KOPT-K1 (cell line): ENCODE measurements at regions not wholly inside any gene's neighbourhood (a gene's known extent, or its start where the extent isn't known, plus 50 kb on each side); places are given as distances from the start of the nearest gene placed in this dataset.
"Not testable (repeated sequence)": the region's sequence is repeated elsewhere in the genome, so short reads cannot be mapped to it uniquely, and the experiment has no call there.

Experiments
- H3K27ac ChIP-seq: fragments of 200-600 bp; sonication (generic); 2 replicates; pipeline ENCODE4 v1.5.1; 2016; ENCODE audit warnings: antibody characterized with exemption, mild to moderate bottlenecking, low read depth, low read length; ENCODE audit not compliant: poor library complexity, severe bottlenecking
- H3K36me3 ChIP-seq: fragments of 200-600 bp; sonication (generic); 2 replicates; pipeline ENCODE4 v1.5.1; 2017; ENCODE audit warnings: antibody characterized with exemption, mild to moderate bottlenecking, low read length, moderate library complexity; ENCODE audit not compliant: insufficient read depth
- H3K9me3 ChIP-seq: fragments of 200-600 bp; sonication (generic); 2 replicates; pipeline ENCODE4 v1.5.1; 2017; ENCODE audit warnings: antibody characterized with exemption, low read length, mild to moderate bottlenecking; ENCODE audit not compliant: insufficient read depth, poor library complexity, severe bottlenecking

DNA sequence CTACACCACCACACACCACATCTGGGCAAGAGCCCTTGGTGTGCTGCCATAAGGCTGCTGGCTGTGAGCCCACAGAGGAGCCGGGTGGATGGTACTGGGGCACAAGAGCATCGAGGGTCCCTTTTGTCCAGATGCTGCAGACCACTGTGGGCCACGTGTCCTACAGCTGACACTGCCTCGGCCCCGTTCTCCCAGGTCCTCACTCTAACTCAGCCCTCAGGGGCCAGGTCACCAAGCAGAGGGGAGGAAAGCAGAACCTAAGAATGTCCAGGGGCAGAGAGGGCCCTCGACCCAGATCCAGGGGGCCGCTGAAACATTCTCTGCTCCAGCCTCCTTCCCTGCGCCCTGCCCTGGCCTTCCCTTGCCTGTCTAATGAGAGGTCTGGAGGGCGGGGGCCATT is 91.7 kb upstream of the ASB18 start:
- H3K27ac ChIP-seq: no peak overlapping the region
- no peaks in the 10 kb centered on the region for H3K9me3 ChIP-seq
- H3K36me3 ChIP-seq: no peaks in the 10 kb centered on the region

DNA sequence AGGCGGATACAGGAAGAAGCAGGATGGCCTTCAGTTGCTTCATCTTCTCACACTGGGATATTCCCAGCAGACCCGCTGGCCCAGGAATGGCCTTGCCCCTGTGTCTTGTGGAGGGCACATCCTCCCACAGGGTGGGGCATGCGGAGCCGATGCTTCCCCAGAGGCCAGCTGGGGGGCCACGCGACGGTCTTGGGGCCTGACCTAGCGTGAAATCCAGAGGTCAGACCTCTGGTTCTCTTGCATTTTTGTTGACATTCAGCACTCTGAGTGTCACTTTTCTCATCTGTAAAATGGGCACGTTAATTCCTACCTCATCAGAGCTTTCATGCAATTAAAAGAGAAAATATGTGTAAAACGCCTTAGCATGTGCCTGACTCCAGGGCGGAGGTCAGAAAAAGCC is 92.1 kb upstream of the ASB18 start:
- not testable (repeated sequence) for H3K9me3 ChIP-seq, H3K27ac ChIP-seq, H3K36me3 ChIP-seq

DNA sequence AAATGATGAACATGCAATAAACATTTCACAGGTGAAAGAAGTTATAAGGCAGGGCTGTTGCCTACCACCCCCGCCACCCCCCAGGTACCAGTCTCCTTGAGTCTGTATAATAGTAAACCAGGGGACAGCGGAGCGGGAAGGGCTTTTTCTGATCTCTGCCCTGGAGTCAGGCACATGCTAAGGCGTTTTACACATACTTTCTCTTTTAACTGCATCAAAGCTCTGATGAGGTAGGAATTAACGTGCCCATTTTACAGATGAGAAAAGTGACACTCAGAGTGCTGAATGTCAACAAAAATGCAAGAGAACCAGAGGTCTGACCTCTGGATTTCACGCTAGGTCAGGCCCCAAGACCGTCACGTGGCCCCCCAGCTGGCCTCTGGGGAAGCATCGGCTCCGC is 94.3 kb upstream of the ASB18 start:
- H3K36me3 ChIP-seq, H3K27ac ChIP-seq, H3K9me3 ChIP-seq: not testable (repeated sequence)

DNA sequence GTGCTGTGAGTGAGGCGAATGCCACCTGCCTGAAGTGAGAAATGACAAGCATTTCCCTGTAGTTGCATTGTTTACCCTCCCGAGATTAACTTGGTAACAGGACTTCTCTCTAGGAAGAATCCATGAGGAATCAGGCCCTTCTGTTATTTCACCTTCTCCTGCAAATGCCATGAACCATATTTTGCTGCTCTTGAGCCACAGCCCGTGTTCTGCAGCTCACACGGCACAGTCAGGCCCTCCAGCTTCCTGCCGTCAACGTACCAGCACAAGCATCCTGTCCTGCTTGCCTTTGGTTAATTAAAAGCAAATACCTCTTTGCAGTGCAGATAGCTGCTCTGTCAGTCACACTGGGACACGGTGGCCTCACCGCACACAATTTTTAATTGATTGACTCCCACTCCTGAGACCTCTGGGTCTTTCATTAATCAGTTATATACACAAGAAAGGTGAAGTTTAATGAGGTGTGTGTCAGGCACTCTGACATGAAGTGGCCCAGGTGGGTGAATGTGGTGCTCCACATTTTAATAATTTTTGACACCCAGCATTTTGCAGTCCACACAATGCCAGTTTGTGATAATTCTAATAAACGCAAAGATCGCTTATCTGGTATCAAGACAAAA is 95.3 kb upstream of the ASB18 start:
- H3K9me3 ChIP-seq: no peaks in the 10 kb centered on the region

DNA sequence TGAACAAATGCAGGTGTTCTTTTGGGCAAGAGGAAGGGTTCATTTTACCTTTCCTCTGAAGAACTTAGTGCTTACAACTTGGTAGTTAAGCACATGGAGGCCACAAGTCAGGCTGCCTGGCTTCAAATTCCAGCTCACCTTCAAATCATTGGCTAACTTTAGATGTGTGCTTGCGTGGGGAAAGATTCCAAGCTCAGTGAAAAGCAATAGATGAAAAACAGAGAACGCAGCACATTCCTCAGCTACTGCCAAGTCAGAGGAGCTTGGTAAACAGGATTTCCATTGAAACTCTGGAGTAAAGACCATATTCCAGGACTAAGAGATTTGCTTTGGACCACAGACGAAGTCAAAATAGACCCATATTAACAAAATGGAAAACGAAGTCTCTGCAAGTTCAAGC is 96.3 kb upstream of the ASB18 start:
- Histone ChIP-seq H3K9me3 (no peaks in the 10 kb centered on the region), H3K36me3 (no peaks in the 10 kb centered on the region), H3K27ac (no peak overlapping the region)

More for the DNA sequence above, 95.3 kb upstream of the ASB18 start:
- H3K27ac ChIP-seq: no peak overlapping the region
- H3K36me3 ChIP-seq: no peaks in the 10 kb centered on the region

DNA sequence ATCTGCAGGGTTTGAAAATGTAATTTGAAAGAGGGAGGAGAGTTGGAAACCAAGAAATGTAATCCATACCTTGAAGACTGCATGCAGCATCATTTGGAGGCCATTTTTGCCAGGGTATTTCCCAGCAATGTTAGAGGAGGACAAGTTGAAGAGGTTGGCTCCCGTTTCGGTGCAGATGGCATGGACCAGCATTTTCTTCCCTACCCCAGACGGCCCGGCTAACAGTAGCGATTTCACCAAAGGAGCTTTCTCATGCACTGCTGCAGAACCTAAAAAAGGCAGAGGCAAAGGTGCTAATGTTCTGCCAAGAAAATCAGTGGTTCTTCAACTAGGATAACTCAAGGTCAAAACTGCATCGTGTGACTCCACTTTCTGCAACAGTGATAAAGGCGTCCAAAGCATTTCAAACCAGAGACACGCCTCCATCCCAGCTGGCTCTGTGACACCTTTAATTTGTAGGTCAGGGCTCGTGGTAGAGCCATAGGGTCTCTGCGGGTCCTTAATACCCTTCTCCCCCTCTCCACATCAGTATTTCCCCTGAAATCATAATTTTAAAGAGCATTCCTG is 99.6 kb upstream of the ASB18 start:
- Histone ChIP-seq H3K27ac (no peak overlapping the region), H3K9me3 (no peaks in the 10 kb centered on the region), H3K36me3 (no peaks in the 10 kb centered on the region)

DNA sequence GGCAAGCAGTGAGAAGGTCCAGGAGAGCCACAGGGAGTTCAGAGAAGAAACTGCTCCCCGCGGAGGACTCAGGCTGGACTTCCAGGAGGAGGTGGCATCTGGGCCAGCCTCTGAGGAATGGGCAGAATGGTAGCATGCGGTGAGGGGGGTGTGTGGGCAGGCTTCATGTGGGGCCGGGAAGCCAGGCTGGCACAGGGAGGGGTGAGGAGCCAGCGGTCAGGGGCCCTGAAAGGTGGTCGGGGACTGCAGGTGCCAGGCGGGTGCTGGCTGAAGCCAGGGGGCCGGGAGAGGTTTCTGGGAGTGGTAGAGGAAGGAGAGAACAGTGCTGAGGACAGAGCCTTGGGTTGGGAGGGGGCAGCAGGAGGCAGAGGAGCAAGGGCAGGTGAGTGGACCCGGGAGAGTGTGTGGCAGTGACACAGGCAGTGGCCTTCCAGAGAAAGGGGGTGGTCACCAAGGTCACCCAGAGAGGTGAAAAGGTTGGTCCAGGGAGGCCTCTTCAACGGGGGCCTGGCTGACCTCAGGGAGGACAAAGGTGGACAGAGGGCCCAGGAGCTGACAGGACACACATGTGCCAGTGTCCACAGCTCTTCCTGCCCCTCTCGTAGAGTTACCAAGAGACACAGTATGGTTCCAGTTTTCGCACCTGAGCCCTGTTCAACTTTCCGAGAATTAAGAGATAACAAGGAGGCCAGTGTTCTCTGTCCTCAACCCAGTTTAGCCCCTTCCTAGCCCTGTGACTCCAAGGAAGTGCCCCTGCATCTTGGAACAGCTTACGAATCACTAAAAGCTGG is 101.2 kb upstream of the ASB18 start:
- Histone ChIP-seq H3K36me3 (no peaks in the 10 kb centered on the region), H3K9me3 (no peaks in the 10 kb centered on the region), H3K27ac (no peak overlapping the region)

DNA sequence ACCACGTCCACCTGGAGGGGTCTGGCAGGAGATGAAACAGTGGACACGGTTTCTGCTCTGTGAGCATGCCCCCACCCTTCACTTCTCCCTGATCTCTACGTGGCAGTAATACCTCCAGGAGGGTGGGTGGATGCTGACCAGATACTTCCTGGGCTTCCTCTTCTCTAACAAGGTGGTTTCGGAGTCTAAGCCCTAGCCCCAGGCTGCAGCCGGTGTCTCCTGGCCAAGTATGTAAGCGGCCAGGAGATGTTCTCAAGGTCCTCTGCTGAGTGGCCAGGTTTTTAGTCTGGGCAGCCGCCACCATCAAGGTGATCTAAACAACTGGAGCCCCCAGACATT is 101.8 kb upstream of the ASB18 start:
- Histone ChIP-seq H3K36me3 (no peaks in the 10 kb centered on the region), H3K9me3 (no peaks in the 10 kb centered on the region), H3K27ac (no peak overlapping the region)

DNA sequence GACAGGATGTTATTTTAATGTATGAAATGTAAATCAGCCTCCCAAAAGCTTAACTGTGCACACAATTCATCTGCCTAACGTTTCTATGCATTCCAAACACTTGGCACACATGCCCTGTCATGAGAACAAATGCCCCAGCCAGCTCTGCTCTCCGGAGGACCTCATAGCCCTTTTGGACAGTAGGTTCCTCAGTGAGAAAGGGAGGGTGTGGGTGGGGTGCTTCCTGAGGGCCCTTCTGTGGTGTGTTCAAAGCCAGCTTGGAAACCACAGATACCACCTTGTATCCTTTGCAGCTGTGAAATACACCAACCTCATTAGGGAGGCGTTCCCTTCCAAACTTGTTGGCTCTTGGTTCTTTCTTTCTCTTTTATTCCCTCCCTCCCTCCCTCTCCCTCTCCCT is 102.2 kb upstream of the ASB18 start:
- no peaks in the 10 kb centered on the region for H3K36me3 ChIP-seq
- no peak overlapping the region for H3K27ac ChIP-seq
- no peaks in the 10 kb centered on the region for H3K9me3 ChIP-seq

DNA sequence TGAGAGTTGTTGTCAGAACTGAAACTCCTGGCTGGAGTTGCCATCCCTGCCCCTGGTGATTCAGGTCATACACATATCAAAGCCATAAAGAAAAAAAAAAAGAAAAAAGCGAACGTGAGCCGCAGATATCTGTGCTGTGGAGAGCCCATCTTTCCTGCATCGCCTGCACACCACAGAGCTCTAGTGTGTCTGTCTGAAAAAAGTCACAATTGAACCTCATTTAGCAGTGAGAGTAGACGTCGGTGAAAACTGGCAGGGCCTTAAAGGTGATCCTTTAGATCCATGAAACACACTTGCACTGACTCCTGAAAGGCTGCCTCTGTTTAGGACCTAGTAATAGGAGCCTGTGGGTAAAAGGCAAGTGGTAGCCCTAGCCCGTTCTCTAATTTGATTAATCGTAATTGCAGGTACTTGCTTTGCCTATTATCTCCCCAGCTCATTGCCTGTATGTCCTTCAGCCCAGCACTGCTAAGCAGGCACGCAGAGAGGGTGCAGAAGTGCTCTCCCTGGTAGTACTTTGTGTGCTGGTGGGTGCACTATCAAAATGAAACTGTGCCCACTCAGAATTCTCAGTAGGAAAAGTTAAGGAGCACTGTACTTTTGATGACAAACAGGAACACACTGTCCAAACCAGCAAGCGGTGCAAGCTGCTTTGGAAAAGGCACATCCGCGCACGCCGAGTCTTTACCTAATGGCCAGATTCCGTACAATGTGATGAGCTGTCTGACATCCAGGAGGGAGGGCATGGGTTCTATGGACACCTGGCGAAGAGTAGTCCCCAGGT is 103.5 kb upstream of the ASB18 start:
- H3K27ac ChIP-seq: no peak overlapping the region
- H3K36me3 ChIP-seq: no peaks in the 10 kb centered on the region

DNA sequence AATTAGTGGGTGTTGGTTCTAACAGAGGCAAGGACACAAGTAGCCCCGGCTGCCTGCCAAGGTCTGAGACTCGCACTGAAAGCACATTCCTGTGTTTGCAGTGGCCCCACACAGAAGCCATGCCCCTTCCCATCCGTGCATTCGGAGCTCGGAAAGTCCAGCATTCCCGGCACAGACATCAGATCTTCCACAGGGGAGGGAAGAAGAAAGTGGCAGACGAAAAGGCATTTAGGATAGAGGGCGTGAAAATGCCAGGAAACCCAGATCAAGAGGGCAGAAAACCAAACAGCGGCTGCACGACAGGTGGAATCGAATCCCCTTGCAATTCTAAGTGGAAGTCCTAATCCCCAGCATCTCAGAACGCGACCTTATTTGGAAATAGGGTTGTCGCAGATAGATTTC is 105.5 kb upstream of the ASB18 start:
- Histone ChIP-seq H3K9me3 (no peaks in the 10 kb centered on the region), H3K27ac (no peak overlapping the region), H3K36me3 (no peaks in the 10 kb centered on the region)

More for the DNA sequence above, 103.5 kb upstream of the ASB18 start:
- no peaks in the 10 kb centered on the region for H3K9me3 ChIP-seq

DNA sequence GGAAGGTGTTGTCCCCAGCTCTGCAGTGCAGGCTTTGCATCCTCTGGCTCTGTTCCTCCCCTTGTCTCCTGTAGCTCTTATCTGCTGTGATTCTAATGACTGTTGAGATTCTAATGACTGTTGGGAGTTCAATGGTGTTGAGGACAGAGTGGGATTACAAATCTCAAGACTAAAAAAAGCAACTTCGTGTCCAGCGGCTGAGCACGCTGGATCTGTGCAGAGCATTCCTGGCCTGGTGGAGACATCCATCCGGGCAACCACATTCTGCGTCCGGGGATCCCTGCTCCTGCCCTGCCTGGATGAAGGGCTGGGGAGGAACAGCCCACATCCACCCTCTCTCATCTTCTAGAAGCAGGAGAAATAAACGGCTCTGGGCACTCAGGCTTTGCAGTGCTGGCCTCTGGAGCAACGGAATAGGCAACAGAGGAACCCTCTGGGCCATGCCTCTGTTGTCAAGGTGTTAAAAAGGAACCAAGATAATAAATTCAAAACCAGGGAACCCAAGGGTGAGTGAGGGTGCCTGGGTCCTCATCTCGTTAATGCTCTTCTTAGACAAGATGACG is 106.7 kb upstream of the ASB18 start:
- Histone ChIP-seq H3K36me3 (no peaks in the 10 kb centered on the region), H3K9me3 (no peaks in the 10 kb centered on the region), H3K27ac (no peak overlapping the region)

DNA sequence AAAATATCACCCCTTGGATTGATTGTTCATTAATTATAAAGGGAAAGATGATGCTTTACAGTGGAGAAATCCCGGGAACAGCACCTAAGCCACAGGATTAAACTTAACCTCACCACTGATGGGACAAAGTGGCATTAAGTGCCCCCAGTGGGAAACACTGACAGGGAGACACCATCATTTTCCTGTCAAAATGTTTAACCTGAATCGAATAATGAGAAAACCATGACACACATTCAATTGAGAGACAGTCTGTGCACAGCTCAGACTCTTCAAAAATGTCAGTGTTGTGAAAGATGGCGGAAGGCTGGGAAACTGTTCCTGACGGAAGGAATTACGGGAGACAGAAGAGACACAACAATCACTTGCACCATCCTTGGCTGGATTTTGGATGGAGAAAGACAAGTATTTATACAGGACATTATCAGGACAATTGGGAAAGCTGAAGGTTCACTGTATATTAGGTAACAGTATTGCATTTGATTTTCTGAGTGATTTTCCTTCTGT is 111.8 kb upstream of the ASB18 start:
- H3K27ac ChIP-seq: no peak overlapping the region
- no peaks in the 10 kb centered on the region for H3K36me3 ChIP-seq
- no peaks in the 10 kb centered on the region for H3K9me3 ChIP-seq

DNA sequence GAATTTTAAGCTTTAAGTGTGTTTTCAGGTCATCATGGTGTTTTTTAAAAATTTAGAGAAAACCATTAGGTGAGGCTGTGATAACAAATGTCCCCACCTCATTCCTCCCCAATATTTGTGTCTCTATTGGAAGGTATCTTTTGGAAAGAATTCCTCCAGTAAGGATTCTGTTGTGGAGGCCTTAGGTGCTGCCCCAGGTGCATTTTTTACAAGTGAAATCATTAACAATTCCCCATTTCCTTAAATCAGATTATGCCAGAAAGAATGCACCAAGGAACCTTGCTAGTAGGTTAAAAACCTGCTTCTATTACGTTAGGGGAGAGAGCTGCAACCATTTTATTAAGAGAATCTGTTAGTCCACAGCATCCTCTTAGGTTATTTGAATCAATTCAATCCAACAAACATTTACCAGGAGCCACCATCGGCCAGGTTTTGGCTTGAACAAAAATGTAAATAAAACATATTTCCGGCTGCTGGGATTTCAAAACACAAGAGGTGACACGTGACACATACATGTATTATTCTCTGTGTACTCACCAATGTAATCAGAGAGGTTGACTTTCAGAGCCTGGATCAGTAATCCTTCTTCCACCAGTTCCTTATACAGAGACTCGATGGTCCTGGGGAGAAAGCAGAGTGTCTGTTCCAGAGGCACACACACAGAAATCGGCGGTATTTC is 112.5 kb upstream of the ASB18 start:
- no peak overlapping the region for H3K27ac ChIP-seq
- H3K9me3 ChIP-seq: no peaks in the 10 kb centered on the region
- no peaks in the 10 kb centered on the region for H3K36me3 ChIP-seq
